ENCODE measurements at regions not wholly inside any gene's neighbourhood (a gene's known extent, or its start where the extent isn't known, plus 50 kb on each side); places are given as distances from the start of the nearest gene placed in this dataset.

DNA sequence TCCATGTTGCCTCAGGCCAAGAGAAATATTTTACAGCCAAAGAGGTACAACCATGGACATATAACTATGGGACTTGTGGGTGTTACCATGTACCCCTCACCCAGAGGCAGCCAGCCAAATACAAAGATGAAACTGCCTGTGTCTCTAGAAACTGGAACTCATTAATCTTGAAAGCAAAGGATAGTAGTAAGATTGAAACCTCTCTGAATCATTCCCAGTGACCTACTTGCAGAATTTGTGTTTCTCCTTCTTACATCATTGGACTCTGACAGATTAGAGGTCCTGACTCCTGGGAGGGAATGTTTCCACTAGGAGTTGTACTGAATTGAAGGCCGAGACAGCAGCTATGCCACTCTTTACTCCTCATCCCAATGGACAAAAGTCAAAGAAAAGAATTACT, 257.4 kb upstream of the UBASH3B start:
- DNase-seq: no peak

DNA sequence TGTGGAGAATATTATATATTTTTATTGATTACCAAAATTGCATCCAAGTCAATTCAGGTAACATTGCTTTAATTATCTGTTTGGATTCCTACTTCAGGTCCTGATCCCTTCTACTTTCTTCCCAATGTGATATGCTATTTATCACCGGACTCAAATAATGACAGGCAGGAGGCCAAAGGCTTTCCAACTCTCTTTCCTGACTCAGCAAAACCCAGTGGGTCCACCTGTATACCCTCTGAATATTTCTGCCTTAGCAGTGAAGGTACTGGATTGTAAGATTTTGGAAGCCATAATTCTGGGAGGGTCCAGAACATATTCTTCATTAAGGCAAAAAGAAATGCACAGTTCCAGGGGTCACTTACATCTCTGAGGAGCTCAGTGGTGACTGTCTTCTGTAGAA, 260.2 kb upstream of the UBASH3B start:
- DNase-seq: no peak

DNA sequence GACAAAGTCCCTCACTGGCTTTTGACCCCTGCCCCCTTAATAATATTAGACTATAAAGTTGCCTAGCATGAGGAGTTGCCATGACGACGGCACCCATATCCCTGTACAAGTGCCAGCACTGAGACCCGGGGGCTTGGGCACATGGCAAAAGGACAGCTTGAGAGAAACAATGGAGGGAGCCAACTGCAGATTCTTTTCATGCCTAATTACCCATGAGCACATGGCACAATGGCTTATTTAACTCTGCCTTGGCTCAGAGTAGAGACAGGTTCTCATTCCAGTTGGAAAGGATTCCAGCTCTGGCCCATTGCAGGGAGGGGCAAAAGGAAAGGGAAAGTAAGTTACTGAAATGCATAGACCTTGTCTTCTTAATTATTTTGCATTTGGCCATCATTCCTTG, 261.2 kb upstream of the UBASH3B start:
- DNase-seq: no peak

DNA sequence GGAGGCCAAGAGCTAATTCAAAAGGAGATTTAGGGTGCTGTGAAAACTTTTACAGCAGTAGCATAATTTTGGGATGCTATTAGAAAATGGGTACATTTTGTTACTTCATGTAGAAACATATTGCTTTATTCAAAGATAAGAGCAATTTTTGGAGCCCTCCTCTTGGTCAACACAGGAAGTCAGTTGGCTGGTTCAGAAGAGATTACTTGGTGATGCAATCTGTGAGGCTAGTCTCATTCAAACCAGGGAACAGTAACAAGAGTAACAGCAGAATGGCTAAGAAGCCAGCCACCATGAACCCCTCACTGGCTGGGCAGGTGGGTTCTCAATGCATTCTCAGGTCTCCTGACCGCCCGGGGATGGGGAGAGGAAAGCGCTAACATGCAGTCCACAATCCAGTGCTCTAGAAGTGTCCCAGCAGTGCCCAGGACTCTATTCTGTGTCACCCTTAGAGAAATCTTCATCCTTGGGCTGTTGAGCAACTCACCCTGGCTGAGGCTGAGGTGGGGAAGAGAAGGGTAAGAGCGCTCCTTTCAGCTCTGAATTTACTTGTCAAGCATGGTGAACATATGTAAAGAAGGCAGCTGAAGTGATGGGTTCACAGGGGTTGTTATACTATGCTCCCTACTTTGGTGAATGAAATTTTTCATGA, 262.2 kb upstream of the UBASH3B start:
- no peak for DNase-seq

DNA sequence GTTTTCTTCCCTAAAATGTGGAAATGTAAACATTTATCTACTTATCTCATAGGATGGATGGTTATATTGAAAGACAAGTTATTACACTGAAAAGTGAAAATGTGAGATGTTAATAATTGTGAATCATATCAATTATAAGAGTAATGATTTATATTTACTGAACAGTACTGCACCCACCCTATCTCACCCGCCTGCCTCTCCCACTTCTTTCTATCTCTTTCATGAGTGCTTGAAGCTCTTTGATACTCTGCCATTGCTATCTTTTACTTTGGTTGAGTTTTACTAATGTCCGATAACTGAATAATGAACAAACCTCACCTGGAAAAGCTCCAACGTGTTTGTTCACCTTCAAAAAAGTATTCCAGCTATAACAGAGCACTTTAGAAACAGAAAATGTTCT, 263.0 kb upstream of the UBASH3B start:
- DNase-seq: no peak

DNA sequence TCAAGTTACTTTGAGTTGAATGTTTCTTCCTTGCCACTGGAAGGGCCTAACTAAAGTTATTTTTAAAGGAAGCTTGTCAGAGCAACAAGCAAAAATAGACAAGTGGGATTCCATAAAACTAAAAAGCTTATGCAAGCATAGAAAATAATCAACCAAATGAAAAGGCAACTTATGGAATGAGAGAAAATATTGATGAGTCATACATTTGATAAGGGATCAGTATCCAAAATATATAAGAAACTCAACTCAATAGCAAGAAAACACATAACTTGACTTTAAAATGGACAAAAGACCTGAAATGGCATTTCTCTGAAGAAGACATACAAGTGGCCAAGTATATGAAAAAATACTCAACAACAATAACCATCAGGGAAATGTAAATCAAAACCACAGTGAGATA, 264.5 kb upstream of the UBASH3B start:
- no peak for DNase-seq

DNA sequence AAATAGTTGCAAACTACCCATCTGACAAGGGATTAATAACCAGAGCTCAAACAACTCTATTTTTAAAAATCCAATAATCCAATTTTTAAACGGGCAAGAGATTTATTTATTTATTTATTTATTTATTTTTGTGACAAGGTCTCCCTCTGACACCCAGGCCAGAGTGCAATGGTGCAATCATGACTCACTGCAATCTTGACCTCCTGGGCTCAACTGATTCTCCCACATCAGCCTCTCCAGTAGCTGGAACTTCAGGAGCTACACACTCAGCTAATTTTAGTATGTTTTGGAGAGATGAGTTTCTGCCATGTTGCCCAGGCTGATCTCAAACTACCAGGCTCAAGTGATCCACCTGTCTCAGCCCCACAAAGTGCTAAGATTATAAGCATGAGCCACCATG, 267.2 kb upstream of the BLID start:
- no peak for DNase-seq

DNA sequence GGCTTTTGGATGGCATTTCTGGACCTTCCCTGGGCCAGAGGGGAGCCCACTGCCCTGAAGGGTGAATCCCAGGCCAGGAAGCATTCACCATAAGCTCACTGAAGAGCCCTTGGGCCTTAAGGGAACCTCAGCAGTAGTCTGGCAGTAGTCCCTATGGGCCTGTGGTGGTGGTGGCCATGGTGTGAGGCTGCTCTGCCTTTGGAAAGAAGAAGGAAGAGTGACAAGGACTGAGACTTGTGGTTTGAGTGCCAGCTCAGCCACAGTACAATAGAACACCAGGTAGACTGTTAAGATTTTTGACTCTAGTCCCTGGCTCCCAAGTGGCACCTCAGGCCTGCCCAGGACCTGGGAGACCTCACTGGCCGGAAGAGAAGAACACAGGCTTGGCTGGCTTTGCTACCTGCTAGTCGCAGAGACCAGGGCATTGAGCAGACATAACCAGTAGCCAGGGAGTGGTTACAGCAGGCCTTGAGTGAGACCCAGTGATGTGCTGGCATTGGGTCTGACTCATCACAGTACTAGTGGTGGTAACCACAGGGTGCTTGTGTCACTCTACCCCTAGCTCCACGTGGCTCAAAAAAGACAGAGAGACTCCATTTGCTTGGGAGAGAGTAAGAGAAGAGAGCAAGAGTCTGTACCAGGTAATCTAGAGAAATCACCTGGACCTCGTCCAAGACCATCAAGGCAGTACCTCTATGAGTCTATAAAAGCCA, 259.8 kb upstream of the BLID start:
- DNase-seq: no peak

DNA sequence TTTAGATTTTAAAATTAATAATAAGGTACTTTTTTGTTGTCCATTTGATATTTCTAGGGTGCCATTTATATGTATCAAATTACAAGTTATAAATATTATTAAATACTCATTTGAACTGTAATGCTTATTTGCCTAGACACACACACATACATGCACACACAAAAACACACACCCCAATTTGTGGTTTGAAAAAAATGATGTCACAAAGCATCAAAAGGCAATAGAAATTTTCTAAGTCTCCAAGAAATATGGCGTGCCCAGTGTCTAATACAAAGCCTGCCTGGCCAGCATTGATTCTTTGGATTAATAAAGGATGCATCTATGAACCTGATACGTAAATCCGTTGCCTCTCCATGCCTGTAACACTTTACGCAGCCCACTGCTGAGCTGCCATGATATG, 252.8 kb upstream of the BLID start:
- DNase-seq: no peak

DNA sequence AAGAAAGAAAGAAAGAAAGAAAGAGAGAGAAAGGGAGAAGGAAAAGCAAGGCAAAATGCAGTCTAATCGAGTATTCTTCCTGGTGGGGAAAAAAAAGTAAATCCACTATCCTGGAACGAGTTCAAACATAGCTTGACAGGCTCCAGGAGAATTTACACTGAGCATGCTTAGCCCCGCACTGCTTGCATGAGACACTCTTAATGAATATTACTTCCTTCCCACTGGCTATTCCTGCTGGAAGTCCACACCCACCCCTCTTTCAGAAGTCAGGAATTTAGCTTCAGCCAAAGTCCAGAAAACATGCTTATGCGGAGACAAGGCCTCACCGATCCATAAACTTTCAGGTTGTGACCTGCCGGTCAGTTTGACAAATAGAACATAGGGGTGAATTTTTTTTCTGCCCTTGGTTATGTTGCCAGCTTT, 251.8 kb upstream of the BLID start:
- no peak for DNase-seq

DNA sequence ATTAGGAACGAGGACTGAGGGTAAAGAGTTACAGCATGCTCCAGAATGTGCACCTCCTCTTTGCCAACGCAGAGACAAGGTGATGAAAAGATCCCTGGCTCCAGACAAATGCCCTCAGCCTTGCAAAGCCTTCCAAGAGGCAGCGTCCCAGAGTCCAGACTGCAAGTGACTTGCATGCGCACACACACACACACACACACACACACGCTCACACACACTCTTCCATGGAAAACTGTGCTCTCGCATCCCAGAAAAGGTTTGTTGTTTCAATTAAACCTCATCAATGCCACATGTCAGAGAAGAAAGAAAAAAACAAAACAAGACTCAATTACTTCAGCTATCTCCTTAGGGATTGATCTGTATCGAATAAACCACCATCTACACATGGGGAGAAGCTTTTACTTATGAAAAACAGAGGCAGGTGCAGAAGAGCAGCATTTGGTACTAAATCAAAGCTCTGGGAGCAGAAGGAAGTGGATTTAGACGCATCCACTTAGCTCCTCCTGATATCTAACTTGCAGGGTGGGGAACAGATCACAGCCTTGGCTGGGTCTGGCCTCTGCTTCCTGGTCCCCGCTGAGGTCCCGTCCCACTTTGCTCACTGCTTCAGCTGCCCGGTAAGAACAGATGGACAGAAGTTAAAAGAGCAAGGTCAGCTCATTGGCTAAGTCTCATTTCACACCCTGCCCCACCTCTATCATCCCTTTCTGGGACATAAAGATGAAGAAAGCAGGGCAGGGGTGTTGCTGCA, 249.8 kb upstream of the BLID start:
- DNase-seq: no peak

DNA sequence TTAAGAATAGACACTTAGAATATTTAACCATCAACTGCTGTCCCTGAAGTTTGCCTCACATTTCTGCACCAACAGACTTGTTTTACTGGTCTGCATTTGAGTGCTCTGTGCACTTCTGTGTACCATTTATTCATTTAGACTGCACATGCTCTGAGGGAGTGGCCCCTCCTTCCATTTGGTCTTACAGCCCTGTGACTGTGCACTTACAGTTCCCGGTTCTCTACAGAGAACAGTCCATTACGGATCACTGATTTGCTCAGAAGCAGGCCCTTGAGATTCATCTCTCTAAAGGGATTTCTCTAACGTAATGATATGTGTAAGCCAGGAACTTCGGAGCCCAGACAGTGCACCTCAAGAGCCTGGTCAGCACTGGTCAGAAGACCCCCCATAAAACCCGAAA, 247.3 kb upstream of the BLID start:
- no peak for DNase-seq

DNA sequence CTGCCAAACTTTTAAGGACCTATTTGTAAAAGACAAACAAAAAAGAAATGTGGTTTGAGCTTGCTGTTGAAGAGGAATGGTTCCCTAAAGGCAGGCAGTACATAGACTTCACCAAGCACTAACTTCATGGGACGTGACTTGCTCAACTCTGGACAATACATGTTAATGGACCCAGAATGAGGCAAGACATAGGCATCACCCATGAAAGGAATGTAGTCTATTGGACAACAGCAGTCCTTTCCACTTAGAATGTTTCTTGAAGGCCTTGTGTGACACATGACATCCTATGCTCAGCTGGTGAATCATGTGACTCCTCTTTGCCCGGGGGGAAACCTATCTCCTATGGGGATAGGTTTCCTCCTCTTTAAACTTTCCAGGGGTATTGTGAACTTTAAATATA, 246.4 kb upstream of the BLID start:
- no peak for DNase-seq

DNA sequence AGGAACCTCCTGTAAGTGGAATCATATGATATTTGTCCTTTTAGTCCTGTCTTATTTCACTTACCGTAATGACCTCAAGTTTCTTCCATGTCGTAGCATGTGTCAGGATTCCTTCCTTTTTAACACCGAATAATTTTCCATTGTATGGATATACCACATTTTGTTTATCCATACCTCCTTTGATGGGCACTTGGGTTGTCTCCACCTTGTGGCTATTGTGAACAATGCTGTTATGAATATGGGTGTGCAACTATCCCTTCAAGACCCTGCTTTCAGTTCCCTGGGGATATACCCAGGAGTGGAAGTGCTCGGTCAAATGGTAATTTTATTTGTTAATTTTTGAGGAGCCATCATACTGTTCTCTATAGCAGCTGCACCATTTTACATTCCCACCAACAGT, 244.9 kb upstream of the BLID start:
- no peak for DNase-seq

DNA sequence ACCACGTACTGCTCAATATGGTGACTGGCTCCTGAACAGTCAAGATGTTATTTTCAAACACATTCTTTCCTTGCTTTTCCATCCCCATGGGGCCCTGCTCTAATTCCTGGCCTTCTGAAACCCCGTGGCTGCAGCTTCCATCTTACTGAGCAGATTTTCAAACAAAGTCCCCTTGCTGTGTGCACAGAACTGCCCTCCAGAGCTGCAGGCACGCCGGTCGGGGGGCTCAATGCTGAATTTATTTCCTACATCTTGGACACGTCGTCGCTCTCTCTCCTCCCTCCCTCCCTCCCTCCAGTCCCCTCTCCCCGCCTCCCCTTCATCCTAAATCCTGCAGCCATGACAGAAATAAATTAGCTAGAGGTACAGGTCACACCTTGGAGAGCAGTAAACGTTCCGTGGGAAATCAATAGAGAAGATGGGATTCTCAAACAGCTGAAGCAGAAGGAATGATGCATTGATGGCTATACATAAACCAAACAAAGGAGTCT, 243.1 kb upstream of the BLID start:
- no peak for DNase-seq

DNA sequence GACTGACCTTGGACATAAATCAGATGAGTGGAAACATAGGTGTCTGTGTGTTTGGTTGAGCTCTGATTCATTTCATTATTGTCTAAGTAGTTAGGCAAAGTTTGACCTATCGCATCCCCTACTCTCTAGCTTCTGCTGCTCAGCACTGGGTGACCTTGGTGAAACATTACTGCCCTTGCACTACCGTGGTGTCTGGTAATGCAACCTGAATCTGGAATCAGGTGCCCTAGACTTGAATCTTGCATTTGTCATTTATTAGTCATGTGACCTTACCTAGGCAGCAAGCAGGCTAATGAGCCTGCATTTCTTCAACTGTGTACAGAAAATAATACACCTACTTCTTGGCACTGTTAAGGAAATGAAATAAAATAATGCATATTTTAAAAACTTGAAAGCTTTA, 242.3 kb upstream of the BLID start:
- DNase-seq: no peak

DNA sequence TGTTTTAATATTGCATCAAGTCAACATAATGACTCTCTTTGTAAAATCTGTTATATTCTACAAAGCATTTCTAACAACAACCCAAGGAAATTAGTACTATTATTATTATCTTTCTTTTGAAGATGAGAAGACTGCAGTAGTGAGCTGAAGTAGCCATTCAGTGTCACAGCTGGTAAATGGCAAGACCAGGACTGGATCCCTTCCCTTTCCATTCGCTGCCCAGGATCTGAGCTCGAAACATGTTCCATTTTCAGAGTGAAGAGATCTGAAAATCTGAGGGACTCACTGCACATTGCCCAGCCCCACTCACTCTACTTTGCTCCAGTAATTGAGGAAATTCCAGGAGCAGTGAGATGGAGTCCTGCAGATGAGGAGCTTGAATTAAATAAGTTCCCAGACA, 240.0 kb upstream of the BLID start:
- DNase-seq: no peak

DNA sequence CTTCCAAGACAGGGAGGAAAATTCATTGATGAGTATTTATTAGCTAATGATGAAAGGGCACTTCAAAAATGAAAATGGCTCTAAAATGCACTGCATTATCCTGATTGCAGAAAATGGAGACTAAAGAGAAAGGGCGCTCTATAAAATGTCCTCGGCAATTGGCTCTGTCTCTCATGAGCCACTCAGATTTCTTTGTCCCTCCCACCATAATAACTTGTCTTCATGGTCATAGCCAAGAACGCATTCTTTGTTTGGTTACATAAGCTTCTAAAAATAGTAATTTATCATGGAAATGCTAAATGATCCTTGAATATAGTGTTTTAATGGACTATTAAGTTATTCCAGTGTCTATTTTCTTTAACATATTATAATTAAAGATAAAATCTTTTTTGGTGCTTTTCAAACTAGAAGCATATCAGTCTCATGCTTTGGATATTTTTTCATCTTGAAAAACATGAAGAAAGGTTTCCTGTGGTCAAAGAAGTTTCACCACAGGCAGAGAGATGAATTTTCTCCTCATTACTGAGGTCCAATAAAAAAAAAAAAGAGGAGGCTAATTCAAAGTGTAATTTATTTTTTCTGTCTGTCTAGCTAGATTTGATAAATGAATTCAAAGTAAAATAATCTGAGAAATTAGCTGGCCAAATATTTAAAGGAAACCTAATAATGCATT, 238.1 kb upstream of the BLID start:
- DNase-seq: no peak

DNA sequence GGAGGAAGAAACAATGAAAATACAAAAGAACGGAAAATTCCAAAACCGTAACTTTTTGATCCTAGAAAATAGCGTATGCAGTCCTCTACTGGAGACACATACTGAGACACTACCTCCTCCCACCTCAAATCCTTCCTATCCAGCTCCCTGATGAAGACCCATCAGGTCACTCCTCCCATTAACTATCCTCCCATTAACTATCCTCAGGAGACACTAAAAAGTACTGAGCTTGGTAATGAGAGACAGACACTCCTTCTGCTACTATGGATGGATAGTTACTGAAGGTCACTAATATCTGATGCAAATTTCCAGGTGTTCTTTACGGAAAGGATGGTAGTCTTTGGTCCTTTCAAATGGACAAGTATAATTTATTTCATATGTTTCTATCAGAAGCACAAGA, 237.5 kb upstream of the BLID start:
- no peak for DNase-seq

DNA sequence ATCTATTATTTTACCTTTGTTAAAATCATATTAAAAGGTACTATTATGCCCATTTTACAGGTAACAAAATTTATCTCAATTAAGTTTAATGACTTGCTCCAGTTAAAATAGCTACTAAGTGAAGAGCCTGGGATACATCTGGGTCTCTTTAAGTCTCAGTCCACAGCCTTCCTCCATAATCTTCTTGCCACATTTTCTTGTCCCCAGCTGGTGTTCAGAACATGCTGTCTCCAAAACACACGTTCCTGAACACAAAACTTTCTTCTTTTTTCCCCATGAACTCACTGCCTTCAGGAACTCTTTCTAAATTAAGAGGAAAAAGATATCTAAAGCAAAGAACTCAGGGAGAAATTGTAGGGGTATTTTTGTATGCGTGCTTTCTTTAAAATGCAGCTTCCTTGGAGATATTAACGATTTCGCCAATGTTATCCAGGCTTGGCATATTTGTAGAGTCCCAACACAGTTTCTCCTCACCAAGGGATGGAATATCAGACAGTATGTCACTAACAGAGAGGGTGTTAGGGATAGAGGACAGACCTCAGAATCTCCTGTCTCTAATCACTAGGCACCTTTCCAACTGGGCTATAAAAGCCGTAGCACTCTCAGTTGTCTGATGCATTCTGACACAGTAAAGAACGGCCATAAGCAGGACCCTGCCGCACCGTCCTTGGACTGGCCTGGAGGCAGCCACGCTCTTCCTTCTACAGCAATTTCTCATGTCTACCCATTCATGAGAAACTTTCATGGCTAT, 232.8 kb upstream of the BLID start:
- no peak for DNase-seq

DNA sequence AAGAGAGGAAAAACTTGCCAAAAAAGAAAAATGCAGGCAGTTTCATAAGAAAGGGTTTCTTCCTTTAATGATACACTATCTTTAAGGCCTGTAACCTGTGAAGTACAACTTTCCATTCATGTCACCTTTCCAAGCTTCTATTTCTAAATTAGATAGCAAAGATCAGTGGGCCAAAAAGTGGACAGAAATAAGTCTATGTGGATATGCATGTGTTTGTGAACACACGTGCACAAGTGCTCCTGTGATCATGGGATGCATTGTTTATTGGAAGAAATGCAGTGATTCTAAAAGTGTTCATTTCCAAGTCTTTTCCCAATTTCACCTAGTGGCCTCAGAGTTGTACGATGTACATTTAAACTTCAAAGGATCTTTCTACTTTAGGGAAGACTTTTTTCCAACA, 230.0 kb upstream of the BLID start:
- no peak for DNase-seq

DNA sequence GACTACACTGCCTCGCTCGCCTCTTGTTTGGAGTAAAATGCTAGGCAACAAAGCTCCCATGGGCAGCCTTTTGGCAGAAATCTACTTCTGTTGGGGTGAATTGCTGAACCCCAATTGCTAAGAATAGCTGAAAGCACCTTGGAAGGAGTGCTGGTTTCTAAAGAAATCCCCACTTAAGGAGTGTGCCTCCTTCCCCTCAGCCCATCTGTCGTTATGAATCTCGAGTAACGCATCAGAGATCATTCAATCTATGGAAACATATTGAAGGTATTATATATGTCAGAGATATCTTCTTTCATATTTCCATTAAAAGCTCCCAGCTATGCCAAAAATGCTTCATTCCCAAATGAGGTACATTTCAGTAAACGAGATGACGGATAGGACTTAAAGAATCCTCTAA, 229.6 kb upstream of the BLID start:
- DNase-seq: no peak

DNA sequence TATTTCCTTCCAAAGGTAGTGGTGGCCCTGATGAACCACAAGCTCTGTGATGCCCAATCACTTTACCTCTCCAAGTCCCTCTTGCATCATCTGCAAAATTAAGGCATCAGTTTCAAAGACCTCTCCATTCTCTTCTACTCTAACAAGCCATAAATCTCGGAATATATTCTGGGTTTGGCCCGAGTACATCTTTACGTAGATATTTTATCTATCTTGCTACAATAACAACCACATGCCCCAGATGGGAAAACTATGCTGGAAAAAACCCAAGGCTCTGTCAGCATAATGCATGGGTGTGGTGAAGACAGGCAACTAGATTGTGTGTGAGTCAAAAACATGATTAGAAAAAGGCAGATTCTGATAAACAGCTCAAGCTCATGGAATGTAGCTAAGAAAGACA, 228.2 kb upstream of the BLID start:
- no peak for DNase-seq

Measured in GOT3 (cell line).